Spleen (tissue), 7 donors: ENCODE measurements at regions not wholly inside any gene's neighbourhood (a gene's known extent, or its start where the extent isn't known, plus 50 kb on each side); places are given as distances from the start of the nearest gene placed in this dataset.

ENCODE experiments used
- CTCF ChIP-seq, 11 experiments: fragments of 200-600 bp in 7 of 11; fragments of 450-650 bp in 4 of 11; sonication (generic) in 4 of 11; IDR thresholded peaks in 8 of 11; conservative IDR thresholded peaks in 3 of 11; 1 replicate in 7 of 11; 2 replicates in 4 of 11; pipeline versions ENCODE4 v1.4.0 to v1.8.0; 2016 to 2021; ENCODE audit warnings: antibody characterized with exemption in 11 of 11, inconsistent platforms in 4 of 11, mild to moderate bottlenecking in 1 of 11
- POLR2A ChIP-seq, 3 donors: fragments of 450-650 bp; IDR thresholded peaks; one replicate each; pipeline ENCODE4 v1.5.1; 2017; ENCODE audit warnings: antibody characterized with exemption in 3 of 3, mild to moderate bottlenecking in 1 of 3
- donor health status: DM: no; HTN: no; CAD: no; lungs with moderate emphysema.
- donor health status: DM: no; HTN: no; CAD: no.
- donor health status: DM: no; HTN: no; CAD: no.

- TF ChIP-seq CTCF (IDR thresholded peaks at IDR 0.05 in 8 of 11, conservative IDR thresholded peaks at IDR 0.05 in 3 of 11) (no peak), POLR2A (IDR thresholded peaks at IDR 0.05) (no peak)
These were observed 285.8 kb upstream of the COBL start for GRCh38 chr7:51602376-51602775.
